ENCODE measurements at regions not wholly inside any gene's neighbourhood (a gene's known extent, or its start where the extent isn't known, plus 50 kb on each side); places are given as distances from the start of the nearest gene placed in this dataset.
A peak's percentile ranks its signal among the peaks of the same experiment; 100 is the strongest.

DNA sequence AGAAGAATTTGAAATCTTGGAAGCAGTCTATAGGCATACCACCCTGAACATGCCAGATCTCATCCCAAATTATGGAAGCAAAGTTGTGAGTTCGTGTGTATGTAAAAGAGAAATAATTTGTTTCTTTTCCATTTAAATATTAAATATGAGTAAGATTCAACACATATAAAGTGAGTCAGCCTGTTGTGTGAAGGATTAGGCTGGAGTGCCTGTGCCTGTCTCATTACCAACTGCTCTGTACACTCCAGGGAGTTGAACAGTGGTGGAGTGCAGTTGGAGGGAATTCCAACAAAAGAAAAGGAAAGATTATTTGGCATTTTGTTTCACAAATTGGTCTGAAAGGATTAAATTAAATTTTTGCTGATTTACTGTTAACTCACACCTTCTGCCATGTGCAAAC lies 435.6 kb downstream of the FAT4 start:
- no peak for DNase-seq (ENCODE audit: low spot score)
- Histone ChIP-seq H3K27me3 (ENCODE audit: control insufficient read depth in 4 of 4, insufficient read depth in 4 of 4, low read length in 3 of 4) (no peaks in the 10 kb centered on the region), H3K4me3 (ENCODE audit: low read depth in 1 of 3, low read length in 3 of 3) (no peak overlapping the region), H3K9me3 (ENCODE audit: control insufficient read depth in 4 of 4, low read length in 3 of 4) (no peaks in the 10 kb centered on the region), H3K27ac (ENCODE audit: low read depth in 1 of 2, low read length in 2 of 2) (no peak overlapping the region), H3K4me1 (ENCODE audit: control insufficient read depth in 4 of 4, insufficient read depth in 4 of 4, low read length in 3 of 4) (no peaks in the 10 kb centered on the region), H3K9ac (ENCODE audit: low read depth in 1 of 2, low read length in 2 of 2) (no peak overlapping the region), H3K36me3 (ENCODE audit: control insufficient read depth in 4 of 4, insufficient read depth in 3 of 4, low read depth in 1 of 4, low read length in 3 of 4) (no peaks in the 10 kb centered on the region)
- TF ChIP-seq, protein P1, sequence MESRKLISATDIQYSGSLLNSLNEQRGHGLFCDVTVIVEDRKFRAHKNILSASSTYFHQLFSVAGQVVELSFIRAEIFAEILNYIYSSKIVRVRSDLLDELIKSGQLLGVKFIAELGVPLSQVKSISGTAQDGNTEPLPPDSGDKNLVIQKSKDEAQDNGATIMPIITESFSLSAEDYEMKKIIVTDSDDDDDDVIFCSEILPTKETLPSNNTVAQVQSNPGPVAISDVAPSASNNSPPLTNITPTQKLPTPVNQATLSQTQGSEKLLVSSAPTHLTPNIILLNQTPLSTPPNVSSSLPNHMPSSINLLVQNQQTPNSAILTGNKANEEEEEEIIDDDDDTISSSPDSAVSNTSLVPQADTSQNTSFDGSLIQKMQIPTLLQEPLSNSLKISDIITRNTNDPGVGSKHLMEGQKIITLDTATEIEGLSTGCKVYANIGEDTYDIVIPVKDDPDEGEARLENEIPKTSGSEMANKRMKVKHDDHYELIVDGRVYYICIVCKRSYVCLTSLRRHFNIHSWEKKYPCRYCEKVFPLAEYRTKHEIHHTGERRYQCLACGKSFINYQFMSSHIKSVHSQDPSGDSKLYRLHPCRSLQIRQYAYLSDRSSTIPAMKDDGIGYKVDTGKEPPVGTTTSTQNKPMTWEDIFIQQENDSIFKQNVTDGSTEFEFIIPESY (IDR thresholded peaks at IDR 0.05): no peak
- TF ChIP-seq TAF1 (conservative IDR thresholded peaks at IDR 0.05): no peak
- no peak for TF ChIP-seq SP1 (IDR thresholded peaks at IDR 0.05)
- TF ChIP-seq NR2F2 (IDR thresholded peaks at IDR 0.05): no peak
- no peak for TF ChIP-seq HNF4G (IDR thresholded peaks at IDR 0.05)
- no peak for TF ChIP-seq FOXA1 (IDR thresholded peaks at IDR 0.05)
- TF ChIP-seq HNF4A (conservative IDR thresholded peaks at IDR 0.05): no peak
- WGBS: 78% methylated on average over 1 of the region's 1 CpG

DNA sequence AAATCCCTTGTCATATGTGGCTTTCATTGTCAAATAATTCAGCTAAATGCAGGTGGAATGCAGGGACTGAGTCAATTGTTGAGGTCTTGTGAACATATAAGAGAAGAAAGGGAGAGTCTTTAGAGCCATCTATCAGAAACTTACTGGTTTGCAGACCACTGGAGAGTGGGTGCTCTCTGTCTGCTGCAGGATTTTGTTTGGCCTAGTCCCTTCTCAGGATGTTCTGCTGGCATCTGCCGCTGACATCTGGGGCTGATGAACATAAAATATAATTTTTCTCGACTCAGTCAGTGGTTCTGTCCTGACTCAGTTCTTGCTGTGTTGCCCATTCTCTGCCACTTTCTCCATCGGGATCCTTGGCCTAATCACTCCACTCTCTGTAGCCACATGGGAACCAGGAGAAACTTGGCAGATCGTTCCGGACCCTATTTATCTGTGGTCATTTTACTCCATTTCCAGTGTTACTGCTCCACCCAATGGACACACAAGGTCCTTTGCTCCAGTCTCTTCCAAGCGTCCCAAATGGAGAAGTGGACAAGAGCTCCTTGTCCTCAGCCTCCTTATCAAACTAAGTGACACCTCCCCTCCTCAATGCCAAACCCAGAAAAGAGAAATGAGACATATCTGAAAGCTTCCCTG lies 436.2 kb downstream of the FAT4 start:
- no peaks in the 10 kb centered on the region for H3K27me3 ChIP-seq (ENCODE audit: control insufficient read depth in 4 of 4, insufficient read depth in 4 of 4, low read length in 3 of 4)
- H3K27ac ChIP-seq (ENCODE audit: low read depth in 1 of 2, low read length in 2 of 2): no peak overlapping the region
- H3K36me3 ChIP-seq (ENCODE audit: control insufficient read depth in 4 of 4, insufficient read depth in 3 of 4, low read depth in 1 of 4, low read length in 3 of 4): no peaks in the 10 kb centered on the region
- H3K9ac ChIP-seq (ENCODE audit: low read depth in 1 of 2, low read length in 2 of 2): no peak overlapping the region
- no peaks in the 10 kb centered on the region for H3K9me3 ChIP-seq (ENCODE audit: control insufficient read depth in 4 of 4, low read length in 3 of 4)
- no peak for DNase-seq (ENCODE audit: low spot score)
- 45% methylated on average over 6 of the region's 6 CpGs for WGBS
- TF ChIP-seq, protein P2, sequence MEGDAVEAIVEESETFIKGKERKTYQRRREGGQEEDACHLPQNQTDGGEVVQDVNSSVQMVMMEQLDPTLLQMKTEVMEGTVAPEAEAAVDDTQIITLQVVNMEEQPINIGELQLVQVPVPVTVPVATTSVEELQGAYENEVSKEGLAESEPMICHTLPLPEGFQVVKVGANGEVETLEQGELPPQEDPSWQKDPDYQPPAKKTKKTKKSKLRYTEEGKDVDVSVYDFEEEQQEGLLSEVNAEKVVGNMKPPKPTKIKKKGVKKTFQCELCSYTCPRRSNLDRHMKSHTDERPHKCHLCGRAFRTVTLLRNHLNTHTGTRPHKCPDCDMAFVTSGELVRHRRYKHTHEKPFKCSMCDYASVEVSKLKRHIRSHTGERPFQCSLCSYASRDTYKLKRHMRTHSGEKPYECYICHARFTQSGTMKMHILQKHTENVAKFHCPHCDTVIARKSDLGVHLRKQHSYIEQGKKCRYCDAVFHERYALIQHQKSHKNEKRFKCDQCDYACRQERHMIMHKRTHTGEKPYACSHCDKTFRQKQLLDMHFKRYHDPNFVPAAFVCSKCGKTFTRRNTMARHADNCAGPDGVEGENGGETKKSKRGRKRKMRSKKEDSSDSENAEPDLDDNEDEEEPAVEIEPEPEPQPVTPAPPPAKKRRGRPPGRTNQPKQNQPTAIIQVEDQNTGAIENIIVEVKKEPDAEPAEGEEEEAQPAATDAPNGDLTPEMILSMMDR (IDR thresholded peaks at IDR 0.05; ENCODE audit: low read depth, low read length, missing input control): peak; percentile 21
- TF ChIP-seq JUND (IDR thresholded peaks at IDR 0.05) (no peak), RAD21 (IDR thresholded peaks at IDR 0.05) (peak; percentile 74 to 86)
- H3K4me1 ChIP-seq (ENCODE audit: control insufficient read depth in 4 of 4, insufficient read depth in 4 of 4, low read length in 3 of 4): no peaks in the 10 kb centered on the region
- no peak overlapping the region for H3K4me3 ChIP-seq (ENCODE audit: low read depth in 1 of 3, low read length in 3 of 3)

DNA sequence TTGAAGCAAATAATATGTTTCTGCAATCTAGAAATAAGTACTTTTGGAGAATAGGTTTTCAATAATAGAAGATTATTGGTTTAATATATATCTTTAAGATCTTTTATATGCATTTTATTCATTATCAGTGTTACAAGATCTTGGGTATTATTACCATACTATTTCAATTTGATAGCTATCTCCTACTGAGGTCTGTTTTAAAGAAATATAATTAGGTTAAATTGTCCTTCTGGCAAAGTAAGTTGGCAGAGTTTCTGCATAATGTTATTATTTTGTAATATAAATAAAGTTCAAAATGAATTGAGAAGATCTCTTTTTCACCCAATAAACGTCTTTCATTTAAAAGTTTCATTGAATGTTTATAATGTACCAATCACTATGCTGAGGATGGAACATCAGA lies 443.7 kb downstream of the FAT4 start:
- H3K27ac ChIP-seq (ENCODE audit: low read depth in 1 of 2, low read length in 2 of 2): no peak overlapping the region
- H3K27me3 ChIP-seq (ENCODE audit: control insufficient read depth in 4 of 4, insufficient read depth in 4 of 4, low read length in 3 of 4): peaks cover 0 to 4% (median 0%) of the 10 kb centered on the region in 4 donors
- no peak for DNase-seq (ENCODE audit: low spot score)
- no peaks in the 10 kb centered on the region for H3K36me3 ChIP-seq (ENCODE audit: control insufficient read depth in 4 of 4, insufficient read depth in 3 of 4, low read depth in 1 of 4, low read length in 3 of 4)
- no peak overlapping the region for H3K9ac ChIP-seq (ENCODE audit: low read depth in 1 of 2, low read length in 2 of 2)
- no peak overlapping the region for H3K4me3 ChIP-seq (ENCODE audit: low read depth in 1 of 3, low read length in 3 of 3)
- WGBS: 65% methylated on average over 1 of the region's 1 CpG
- H3K9me3 ChIP-seq (ENCODE audit: control insufficient read depth in 4 of 4, low read length in 3 of 4): no peaks in the 10 kb centered on the region
- no peak for TF ChIP-seq SP1 (IDR thresholded peaks at IDR 0.05)
- H3K4me1 ChIP-seq (ENCODE audit: control insufficient read depth in 4 of 4, insufficient read depth in 4 of 4, low read length in 3 of 4): no peaks in the 10 kb centered on the region
